ENCODE measurements at regions not wholly inside any gene's neighbourhood (a gene's known extent, or its start where the extent isn't known, plus 50 kb on each side); places are given as distances from the start of the nearest gene placed in this dataset.

DNA sequence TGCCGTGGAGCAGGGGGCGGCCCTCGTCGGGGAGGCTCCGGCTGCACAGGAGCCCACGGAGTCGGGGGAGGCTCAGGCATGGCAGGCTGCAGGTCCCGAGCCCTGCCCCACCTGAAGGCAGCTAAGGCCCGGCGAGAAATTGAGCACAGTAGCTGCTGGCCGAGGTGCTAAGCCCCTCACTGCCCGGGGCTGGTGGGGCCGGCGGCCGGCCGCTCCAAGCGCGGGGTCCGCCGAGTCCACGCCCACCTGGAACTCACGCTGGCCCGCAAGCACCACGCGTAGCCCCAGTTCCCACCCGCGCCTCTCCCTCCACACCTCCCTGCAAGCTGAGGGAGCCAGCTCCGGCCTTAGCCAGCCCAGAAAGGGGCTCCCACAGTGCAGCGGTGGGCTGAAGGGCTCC lies 589.4 kb downstream of the PPP4R3C start:
- TF ChIP-seq, protein P1, sequence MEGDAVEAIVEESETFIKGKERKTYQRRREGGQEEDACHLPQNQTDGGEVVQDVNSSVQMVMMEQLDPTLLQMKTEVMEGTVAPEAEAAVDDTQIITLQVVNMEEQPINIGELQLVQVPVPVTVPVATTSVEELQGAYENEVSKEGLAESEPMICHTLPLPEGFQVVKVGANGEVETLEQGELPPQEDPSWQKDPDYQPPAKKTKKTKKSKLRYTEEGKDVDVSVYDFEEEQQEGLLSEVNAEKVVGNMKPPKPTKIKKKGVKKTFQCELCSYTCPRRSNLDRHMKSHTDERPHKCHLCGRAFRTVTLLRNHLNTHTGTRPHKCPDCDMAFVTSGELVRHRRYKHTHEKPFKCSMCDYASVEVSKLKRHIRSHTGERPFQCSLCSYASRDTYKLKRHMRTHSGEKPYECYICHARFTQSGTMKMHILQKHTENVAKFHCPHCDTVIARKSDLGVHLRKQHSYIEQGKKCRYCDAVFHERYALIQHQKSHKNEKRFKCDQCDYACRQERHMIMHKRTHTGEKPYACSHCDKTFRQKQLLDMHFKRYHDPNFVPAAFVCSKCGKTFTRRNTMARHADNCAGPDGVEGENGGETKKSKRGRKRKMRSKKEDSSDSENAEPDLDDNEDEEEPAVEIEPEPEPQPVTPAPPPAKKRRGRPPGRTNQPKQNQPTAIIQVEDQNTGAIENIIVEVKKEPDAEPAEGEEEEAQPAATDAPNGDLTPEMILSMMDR (IDR thresholded peaks at IDR 0.05) = no peak
- TF ChIP-seq POLR2A (IDR thresholded peaks at IDR 0.05) = no peak

Data from vagina (tissue), 2 donors.